ENCODE measurements at regions not wholly inside any gene's neighbourhood (a gene's known extent, or its start where the extent isn't known, plus 50 kb on each side); places are given as distances from the start of the nearest gene placed in this dataset.

DNA sequence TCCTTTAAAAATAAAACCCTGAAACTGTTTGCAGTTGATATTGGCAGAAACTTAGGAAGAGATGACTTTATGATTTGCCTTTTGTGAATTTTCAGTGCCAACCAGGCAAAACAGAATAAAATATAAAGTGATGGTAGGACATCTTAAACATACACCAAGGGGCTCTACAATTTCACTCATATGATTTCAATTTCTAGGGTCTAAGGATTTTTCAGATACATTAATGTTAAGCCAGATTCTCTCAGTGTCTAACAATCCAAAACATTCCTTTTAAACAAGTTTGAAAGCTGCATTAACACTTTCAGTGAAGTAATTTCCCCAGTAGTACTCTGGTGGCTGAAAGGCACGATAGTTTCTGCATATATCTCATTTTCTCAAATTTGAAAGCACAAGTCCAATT lies 1262.0 kb upstream of the ADGRL3 start:
- TF ChIP-seq EZH2 (IDR thresholded peaks at IDR 0.05; ENCODE audit: borderline replicate concordance, low read depth, low read length, poor library complexity, severe bottlenecking): no peak
- TF ChIP-seq, protein P1, sequence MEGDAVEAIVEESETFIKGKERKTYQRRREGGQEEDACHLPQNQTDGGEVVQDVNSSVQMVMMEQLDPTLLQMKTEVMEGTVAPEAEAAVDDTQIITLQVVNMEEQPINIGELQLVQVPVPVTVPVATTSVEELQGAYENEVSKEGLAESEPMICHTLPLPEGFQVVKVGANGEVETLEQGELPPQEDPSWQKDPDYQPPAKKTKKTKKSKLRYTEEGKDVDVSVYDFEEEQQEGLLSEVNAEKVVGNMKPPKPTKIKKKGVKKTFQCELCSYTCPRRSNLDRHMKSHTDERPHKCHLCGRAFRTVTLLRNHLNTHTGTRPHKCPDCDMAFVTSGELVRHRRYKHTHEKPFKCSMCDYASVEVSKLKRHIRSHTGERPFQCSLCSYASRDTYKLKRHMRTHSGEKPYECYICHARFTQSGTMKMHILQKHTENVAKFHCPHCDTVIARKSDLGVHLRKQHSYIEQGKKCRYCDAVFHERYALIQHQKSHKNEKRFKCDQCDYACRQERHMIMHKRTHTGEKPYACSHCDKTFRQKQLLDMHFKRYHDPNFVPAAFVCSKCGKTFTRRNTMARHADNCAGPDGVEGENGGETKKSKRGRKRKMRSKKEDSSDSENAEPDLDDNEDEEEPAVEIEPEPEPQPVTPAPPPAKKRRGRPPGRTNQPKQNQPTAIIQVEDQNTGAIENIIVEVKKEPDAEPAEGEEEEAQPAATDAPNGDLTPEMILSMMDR (conservative IDR thresholded peaks at IDR 0.05; ENCODE audit: low read depth, low read length): no peak

DNA sequence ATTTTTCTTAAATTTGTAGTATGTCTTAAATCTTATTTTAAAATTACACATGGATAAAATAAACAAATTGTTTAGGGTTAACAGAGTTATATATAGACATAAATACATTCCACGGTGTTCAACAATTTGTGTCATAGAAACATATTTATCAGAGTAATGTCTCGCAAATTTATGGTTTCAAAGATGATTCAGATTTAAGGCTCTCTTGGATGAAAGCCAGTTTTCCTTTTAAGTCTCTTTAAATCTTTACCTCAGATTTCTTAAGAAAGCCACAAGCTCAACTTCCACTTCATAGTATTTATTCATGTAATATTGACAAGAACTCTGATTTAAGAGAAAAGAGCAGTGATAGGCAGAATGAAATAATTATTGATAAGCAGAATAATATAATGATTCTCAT lies 1254.8 kb upstream of the ADGRL3 start:
- H3K27ac ChIP-seq (ENCODE audit: low read depth, low read length, poor library complexity, severe bottlenecking): no peak overlapping the region
- DNase-seq (ENCODE audit: low spot score): no peak
- no TSS peak for BruUV-seq (replicated peaks)
- no peaks in the 10 kb centered on the region for H3K4me1 ChIP-seq (ENCODE audit: insufficient read depth, low read length, poor library complexity, severe bottlenecking)
- no peaks in the 10 kb centered on the region for H3K36me3 ChIP-seq (ENCODE audit: insufficient read depth, low read length, poor library complexity, severe bottlenecking)
- ChIA-PET CTCF (no interaction called here), POLR2A (ENCODE audit: low non-redundant PET) (no interaction called here)
- H3K4me3 ChIP-seq (ENCODE audit: low read depth, low read length, poor library complexity, severe bottlenecking): no peak overlapping the region
- H3K9me3 ChIP-seq (ENCODE audit: low read depth, low read length, poor library complexity, severe bottlenecking): no peaks in the 10 kb centered on the region
- TF ChIP-seq EZH2 (IDR thresholded peaks at IDR 0.05; ENCODE audit: borderline replicate concordance, low read depth, low read length, poor library complexity, severe bottlenecking): no peak
- TF ChIP-seq, protein P1 (conservative IDR thresholded peaks at IDR 0.05; ENCODE audit: low read depth, low read length): no peak
- intact Hi-C loops (cut with micrococcal nuclease; ENCODE audit: unreplicated experiment): no loop called here
- H3K27me3 ChIP-seq (replicated peaks; ENCODE audit: insufficient read depth, low read depth, low read length, poor library complexity): no peaks in the 10 kb centered on the region

More for the DNA sequence above, 1262.0 kb upstream of the ADGRL3 start:
- Histone ChIP-seq H3K9me3 (ENCODE audit: low read depth, low read length, poor library complexity, severe bottlenecking) (no peaks in the 10 kb centered on the region), H3K4me3 (ENCODE audit: low read depth, low read length, poor library complexity, severe bottlenecking) (no peak overlapping the region), H3K36me3 (ENCODE audit: insufficient read depth, low read length, poor library complexity, severe bottlenecking) (no peaks in the 10 kb centered on the region), H3K27me3 (replicated peaks; ENCODE audit: insufficient read depth, low read depth, low read length, poor library complexity) (no peaks in the 10 kb centered on the region), H3K27ac (ENCODE audit: low read depth, low read length, poor library complexity, severe bottlenecking) (no peak overlapping the region), H3K4me1 (ENCODE audit: insufficient read depth, low read length, poor library complexity, severe bottlenecking) (no peaks in the 10 kb centered on the region)
- no peak for DNase-seq (ENCODE audit: low spot score)
- intact Hi-C loops (cut with micrococcal nuclease; ENCODE audit: unreplicated experiment): no loop called here
- no TSS peak for BruUV-seq (replicated peaks)
- ChIA-PET POLR2A (ENCODE audit: low non-redundant PET) (interaction anchor here (0.6 kb wide), 1 partner anchor 52 kb away, joined by 5 read pairs; no protein-coding TSS in a partner anchor), CTCF (no interaction called here)

DNA sequence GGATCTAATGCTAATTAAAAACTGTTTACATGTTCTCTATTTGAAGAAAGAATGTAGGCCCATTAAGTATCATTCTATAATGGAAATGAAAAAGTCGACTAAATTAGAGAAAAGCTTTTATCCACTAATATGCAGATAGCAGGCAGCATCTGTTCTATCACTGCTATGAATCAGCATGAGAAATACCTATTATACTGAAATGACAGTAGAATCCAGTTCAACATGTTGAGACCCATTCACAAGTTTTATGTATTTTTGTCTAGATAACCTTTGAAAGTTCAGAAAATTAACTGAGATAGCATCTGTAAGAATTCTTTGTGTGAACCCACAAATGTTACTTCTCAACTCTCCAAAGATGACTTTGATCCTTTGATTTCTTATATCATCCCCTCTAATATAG lies 1254.4 kb upstream of the ADGRL3 start:
- ChIA-PET POLR2A (ENCODE audit: low non-redundant PET) (no interaction called here), CTCF (no interaction called here)

More for the DNA sequence above, 1254.4 kb upstream of the ADGRL3 start:
- Histone ChIP-seq H3K4me3 (ENCODE audit: low read depth, low read length, poor library complexity, severe bottlenecking) (no peak overlapping the region), H3K36me3 (ENCODE audit: insufficient read depth, low read length, poor library complexity, severe bottlenecking) (no peaks in the 10 kb centered on the region), H3K9me3 (ENCODE audit: low read depth, low read length, poor library complexity, severe bottlenecking) (no peaks in the 10 kb centered on the region), H3K27me3 (replicated peaks; ENCODE audit: insufficient read depth, low read depth, low read length, poor library complexity) (no peaks in the 10 kb centered on the region), H3K4me1 (ENCODE audit: insufficient read depth, low read length, poor library complexity, severe bottlenecking) (no peaks in the 10 kb centered on the region), H3K27ac (ENCODE audit: low read depth, low read length, poor library complexity, severe bottlenecking) (no peak overlapping the region)
- DNase-seq (ENCODE audit: low spot score): no peak
- BruUV-seq (replicated peaks): no TSS peak
- TF ChIP-seq, protein P1 (conservative IDR thresholded peaks at IDR 0.05; ENCODE audit: low read depth, low read length): no peak
- no peak for TF ChIP-seq EZH2 (IDR thresholded peaks at IDR 0.05; ENCODE audit: borderline replicate concordance, low read depth, low read length, poor library complexity, severe bottlenecking)
- intact Hi-C loops (cut with micrococcal nuclease; ENCODE audit: unreplicated experiment): no loop called here
